Esophagus muscularis mucosa (tissue), 4 donors: ENCODE measurements at regions not wholly inside any gene's neighbourhood (a gene's known extent, or its start where the extent isn't known, plus 50 kb on each side); places are given as distances from the start of the nearest gene placed in this dataset.
"Not testable (repeated sequence)": the region's sequence is repeated elsewhere in the genome, so short reads cannot be mapped to it uniquely, and the experiment has no call there.

ENCODE experiments used
- EP300 ChIP-seq: sonication (generic); formaldehyde crosslinking; IDR thresholded peaks from one replicate; pipeline ENCODE4 v1.6.1; 2017; ENCODE audit warnings: antibody characterized with exemption
- POLR2A ChIP-seq: fragments of 450-650 bp; IDR thresholded peaks from one replicate; pipeline ENCODE4 v1.6.1; 2017; ENCODE audit warnings: antibody characterized with exemption, moderate library complexity, mild to moderate bottlenecking, low read depth
- TF ChIP-seq, protein P1 (sequence below), 3 experiments: fragments of 200-600 bp in 2 of 3; fragments of 450-650 bp in 1 of 3; sonication (generic) in 2 of 3; IDR thresholded peaks; one replicate each; pipeline ENCODE4 v1.5.1; 2017 to 2019; ENCODE audit warnings: antibody characterized with exemption in 3 of 3, mild to moderate bottlenecking in 2 of 3, moderate library complexity in 1 of 3

DNA sequence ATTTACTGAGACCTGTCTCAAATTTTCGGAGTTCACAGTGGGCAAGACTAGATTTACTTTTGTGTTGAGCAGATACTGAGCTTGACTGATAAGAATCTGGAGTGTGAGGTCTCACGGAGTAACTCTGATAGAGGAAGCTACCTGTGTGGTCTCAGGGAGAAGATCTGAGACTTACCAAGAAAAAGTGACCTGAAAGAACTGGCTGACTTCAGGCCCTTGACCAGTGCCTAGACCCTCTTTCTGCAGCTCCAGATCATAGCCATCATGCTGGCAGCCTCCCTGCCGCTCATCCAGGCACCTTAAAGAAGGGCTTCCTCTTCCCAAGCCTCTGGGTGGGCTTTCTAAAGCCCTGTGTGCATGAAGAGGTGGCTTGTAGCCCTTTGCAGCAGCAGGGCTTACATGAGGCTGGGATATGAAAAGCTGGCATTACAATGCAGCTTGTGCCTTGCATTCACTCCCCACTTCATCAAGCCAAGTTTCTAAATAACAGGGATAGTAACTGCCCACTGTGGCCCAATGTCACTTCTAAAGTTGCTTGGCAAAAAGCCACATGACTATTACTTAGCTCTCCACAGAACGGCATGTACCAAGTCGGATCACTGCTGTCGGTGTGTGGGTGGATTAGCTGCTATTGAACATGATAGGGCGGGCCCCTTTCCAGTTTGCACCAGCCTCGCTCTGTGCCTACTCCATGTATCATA is 115.3 kb upstream of the NBPF26 start:
- TF ChIP-seq, protein P1, sequence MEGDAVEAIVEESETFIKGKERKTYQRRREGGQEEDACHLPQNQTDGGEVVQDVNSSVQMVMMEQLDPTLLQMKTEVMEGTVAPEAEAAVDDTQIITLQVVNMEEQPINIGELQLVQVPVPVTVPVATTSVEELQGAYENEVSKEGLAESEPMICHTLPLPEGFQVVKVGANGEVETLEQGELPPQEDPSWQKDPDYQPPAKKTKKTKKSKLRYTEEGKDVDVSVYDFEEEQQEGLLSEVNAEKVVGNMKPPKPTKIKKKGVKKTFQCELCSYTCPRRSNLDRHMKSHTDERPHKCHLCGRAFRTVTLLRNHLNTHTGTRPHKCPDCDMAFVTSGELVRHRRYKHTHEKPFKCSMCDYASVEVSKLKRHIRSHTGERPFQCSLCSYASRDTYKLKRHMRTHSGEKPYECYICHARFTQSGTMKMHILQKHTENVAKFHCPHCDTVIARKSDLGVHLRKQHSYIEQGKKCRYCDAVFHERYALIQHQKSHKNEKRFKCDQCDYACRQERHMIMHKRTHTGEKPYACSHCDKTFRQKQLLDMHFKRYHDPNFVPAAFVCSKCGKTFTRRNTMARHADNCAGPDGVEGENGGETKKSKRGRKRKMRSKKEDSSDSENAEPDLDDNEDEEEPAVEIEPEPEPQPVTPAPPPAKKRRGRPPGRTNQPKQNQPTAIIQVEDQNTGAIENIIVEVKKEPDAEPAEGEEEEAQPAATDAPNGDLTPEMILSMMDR (IDR thresholded peaks at IDR 0.05), result not testable (repeated sequence)
- not testable (repeated sequence) for TF ChIP-seq POLR2A, EP300
